ENCODE measurements at regions not wholly inside any gene's neighbourhood (a gene's known extent, or its start where the extent isn't known, plus 50 kb on each side); places are given as distances from the start of the nearest gene placed in this dataset.

DNA sequence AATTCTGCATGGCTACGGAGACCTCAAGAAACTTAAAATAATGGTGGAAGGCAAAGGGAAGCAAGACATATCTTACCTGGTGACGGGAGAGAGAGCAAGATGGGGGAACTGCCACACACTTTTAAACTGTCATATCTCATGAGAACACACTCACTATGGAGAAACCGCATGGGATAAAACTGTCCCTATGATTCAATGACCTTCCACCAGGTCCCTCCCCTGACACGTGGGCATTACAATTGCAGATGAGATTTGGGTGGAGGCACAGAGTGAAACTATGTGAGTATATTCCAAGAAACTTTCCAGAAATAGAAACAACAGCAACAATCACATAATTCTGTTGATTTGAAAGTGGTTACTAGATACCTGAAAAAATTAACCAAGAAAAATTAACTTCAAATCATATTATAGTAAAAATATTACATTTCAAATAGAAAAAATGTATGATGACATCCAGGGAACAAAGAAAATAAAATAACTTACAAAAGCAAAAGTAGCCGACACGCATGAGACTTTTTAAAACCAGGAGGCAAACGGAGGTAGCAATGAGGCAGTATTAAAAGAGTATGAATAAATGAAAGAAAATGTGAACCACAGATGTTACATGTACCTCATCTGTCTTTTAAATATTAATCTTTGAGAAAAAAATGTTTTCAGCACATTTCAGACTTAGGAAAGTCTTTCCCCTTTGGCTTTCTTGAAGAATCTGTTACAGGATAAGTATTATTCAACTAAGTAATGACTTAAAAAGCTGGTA lies 879.5 kb downstream of the TECRL start:
- no peak overlapping the region for H3K4me3 ChIP-seq
- H3K36me3 ChIP-seq: no peaks in the 10 kb centered on the region
- no peaks in the 10 kb centered on the region for H3K27me3 ChIP-seq
- no peaks in the 10 kb centered on the region for H3K4me1 ChIP-seq
- H3K9me3 ChIP-seq: no peaks in the 10 kb centered on the region
- intact Hi-C loops (cut with DNase I): no loop called here
- TF ChIP-seq POLR2A (IDR thresholded peaks at IDR 0.05) (no peak), CTCF (IDR thresholded peaks at IDR 0.05) (no peak)
- H3K27ac ChIP-seq: no peak overlapping the region
- 61 to 72% methylated on average over 7 of the region's 7 CpGs for WGBS, 2 donors
- no peak for DNase-seq

- Histone ChIP-seq H3K9me3 (no peaks in the 10 kb centered on the region), H3K27ac (no peak overlapping the region), H3K4me1 (no peaks in the 10 kb centered on the region), H3K27me3 (no peaks in the 10 kb centered on the region), H3K4me3 (no peak overlapping the region), H3K36me3 (no peaks in the 10 kb centered on the region)
- intact Hi-C loops (cut with DNase I): no loop called here
- DNase-seq: no peak
- 48 to 54% methylated on average over 4 of the region's 4 CpGs for WGBS, 2 donors
- TF ChIP-seq POLR2A (IDR thresholded peaks at IDR 0.05) (no peak), CTCF (IDR thresholded peaks at IDR 0.05) (no peak)
Measured at GRCh38 chr4:63528256-63528991, 880.8 kb downstream of the TECRL start.

DNA sequence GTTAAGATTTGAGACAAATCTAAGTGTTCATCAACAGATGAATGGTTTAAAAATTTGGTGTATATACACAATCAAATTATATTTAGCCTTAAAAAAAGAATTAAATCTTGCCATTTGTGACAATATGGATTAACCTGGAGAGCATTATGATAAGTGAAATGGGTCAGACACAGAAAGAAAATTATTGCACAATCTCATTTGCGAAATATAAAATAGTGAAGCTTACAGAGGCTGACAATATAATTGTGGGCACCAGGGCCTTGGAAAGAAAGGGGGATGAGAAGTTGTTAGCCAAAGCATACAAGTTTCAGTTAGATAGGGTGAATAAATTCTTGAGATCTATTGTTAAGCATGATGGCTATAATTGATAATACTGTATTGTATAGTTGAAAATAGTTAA lies 883.0 kb downstream of the TECRL start:
- no peak for DNase-seq
- WGBS, 2 donors: 84 to 100% methylated on average over 1 of the region's 1 CpG
- Histone ChIP-seq H3K36me3 (no peaks in the 10 kb centered on the region), H3K27me3 (no peaks in the 10 kb centered on the region), H3K4me3 (no peak overlapping the region), H3K9me3 (peaks cover 0 to 6% (median 0%) of the 10 kb centered on the region in 3 donors), H3K4me1 (no peaks in the 10 kb centered on the region), H3K27ac (no peak overlapping the region)
- TF ChIP-seq CTCF (IDR thresholded peaks at IDR 0.05): no peak
- no peak for TF ChIP-seq POLR2A (IDR thresholded peaks at IDR 0.05)
- intact Hi-C loops (cut with DNase I): no loop called here

GRCh38 chr4:63524764-63525163 lies 884.5 kb downstream of the TECRL start:
- H3K27me3 ChIP-seq: no peaks in the 10 kb centered on the region
- no peak overlapping the region for H3K27ac ChIP-seq
- DNase-seq: no peak
- no peak overlapping the region for H3K4me3 ChIP-seq
- TF ChIP-seq CTCF (IDR thresholded peaks at IDR 0.05) (no peak), POLR2A (IDR thresholded peaks at IDR 0.05) (no peak)
- no peaks in the 10 kb centered on the region for H3K36me3 ChIP-seq
- H3K9me3 ChIP-seq: peaks cover 0 to 10% (median 0%) of the 10 kb centered on the region in 3 donors
- no peaks in the 10 kb centered on the region for H3K4me1 ChIP-seq
- intact Hi-C loops (cut with DNase I): no loop called here
- 71 to 73% methylated on average over 1 of the region's 1 CpG for WGBS, 2 donors

GRCh38 chr4:63505714-63506460 lies 903.4 kb downstream of the TECRL start:
- Histone ChIP-seq H3K36me3 (no peaks in the 10 kb centered on the region), H3K4me3 (no peak overlapping the region), H3K27me3 (no peaks in the 10 kb centered on the region), H3K9me3 (peaks cover 0 to 11% (median 0%) of the 10 kb centered on the region in 3 donors), H3K27ac (no peak overlapping the region), H3K4me1 (no peaks in the 10 kb centered on the region)
- TF ChIP-seq CTCF (IDR thresholded peaks at IDR 0.05) (no peak), POLR2A (IDR thresholded peaks at IDR 0.05) (no peak)
- intact Hi-C loops (cut with DNase I): no loop called here
- DNase-seq: no peak
- WGBS, 2 donors: 71 to 100% methylated on average over 1 to 2 of the region's 2 CpGs

Measured in esophagus squamous epithelium (tissue), 5 donors.